Keratinocyte (primary cell): ENCODE measurements at regions not wholly inside any gene's neighbourhood (a gene's known extent, or its start where the extent isn't known, plus 50 kb on each side); places are given as distances from the start of the nearest gene placed in this dataset.

Experiments
- DNase-seq: peaks from one replicate; pipeline ENCODE4 v3.0.0-alpha.2; 2011; ENCODE audit warnings: low read depth, missing footprints, low spot score
- FAIRE-seq: peaks from 2 replicates; lab custom pipeline; 2011; peaks lifted over from hg19 to GRCh38; lab: Jason Lieb, UNC
- H2AFZ ChIP-seq: 2 replicates; pipeline ENCODE4 v1.6.0; 2012; ENCODE audit warnings: low read length, control low read depth, inconsistent platforms; ENCODE audit not compliant: control insufficient read depth
- H3K27ac ChIP-seq: 2 replicates; pipeline ENCODE4 v1.5.1; 2011; ENCODE audit warnings: low read length; ENCODE audit not compliant: control insufficient read depth, insufficient read depth
- H3K27me3 ChIP-seq: 3 replicates; pipeline ENCODE4 v1.6.0; 2011; ENCODE audit warnings: low read length; ENCODE audit not compliant: control insufficient read depth, insufficient read depth; ENCODE audit errors: extremely low read depth
- H3K36me3 ChIP-seq, 2 experiments: 2 replicates in 1 of 2; 3 replicates in 1 of 2; pipeline ENCODE4 v1.5.1; 2011; ENCODE audit warnings: low read length in 2 of 2, mild to moderate bottlenecking in 1 of 2; ENCODE audit not compliant: control insufficient read depth in 2 of 2, insufficient read depth in 2 of 2; ENCODE audit errors: extremely low read depth in 1 of 2
- H3K4me1 ChIP-seq: 3 replicates; pipeline ENCODE4 v1.5.1; 2011; ENCODE audit warnings: low read length; ENCODE audit not compliant: control insufficient read depth, insufficient read depth; ENCODE audit errors: extremely low read depth
- H3K4me2 ChIP-seq: 3 replicates; pipeline ENCODE4 v1.6.0; 2011; ENCODE audit warnings: low read depth, low read length; ENCODE audit not compliant: control insufficient read depth, insufficient read depth; ENCODE audit errors: extremely low read depth
- H3K4me3 ChIP-seq, 3 experiments: fragments of 200-600 bp in 1 of 3; sonication (generic) in 1 of 3; 2 replicates in 2 of 3; 3 replicates in 1 of 3; pipeline ENCODE4 v1.5.1; 2011 to 2016; ENCODE audit warnings: low read length in 3 of 3, mild to moderate bottlenecking in 3 of 3, control low read depth in 2 of 3, inconsistent platforms in 1 of 3, low read depth in 1 of 3, mixed read lengths in 1 of 3, mixed run types in 1 of 3, moderate library complexity in 1 of 3; ENCODE audit not compliant: control insufficient read depth in 2 of 3, insufficient read depth in 2 of 3; ENCODE audit errors: extremely low read depth in 1 of 3
- H3K79me2 ChIP-seq: 2 replicates; pipeline ENCODE4 v1.6.0; 2012; ENCODE audit warnings: low read length; ENCODE audit not compliant: control insufficient read depth, insufficient read depth
- H3K9ac ChIP-seq: 3 replicates; pipeline ENCODE4 v1.6.0; 2011; ENCODE audit warnings: low read length; ENCODE audit not compliant: control insufficient read depth, insufficient read depth; ENCODE audit errors: extremely low read depth
- H3K9me1 ChIP-seq: 3 replicates; pipeline ENCODE4 v1.6.0; 2011; ENCODE audit warnings: low read length; ENCODE audit not compliant: control insufficient read depth, insufficient read depth; ENCODE audit errors: extremely low read depth
- H3K9me3 ChIP-seq: 2 replicates; pipeline ENCODE4 v1.5.1; 2012; ENCODE audit warnings: low read depth, low read length; ENCODE audit not compliant: control insufficient read depth
- H4K20me1 ChIP-seq: 3 replicates; pipeline ENCODE4 v1.6.0; 2011; ENCODE audit warnings: low read length; ENCODE audit not compliant: control insufficient read depth, insufficient read depth; ENCODE audit errors: extremely low read depth
- EZH2 ChIP-seq: IDR thresholded peaks from one replicate; pipeline ENCODE4 v1.6.1; 2012; ENCODE audit warnings: inconsistent platforms, mild to moderate bottlenecking, low read length, moderate library complexity
- dilution Hi-C: fragments of 300-500 bp; cut with MboI; formaldehyde crosslinking; loops from one replicate; pipeline ENCODE4 v1.7.0; 2020; ENCODE audit warnings: low sequenced_read_pairs; ENCODE audit not compliant: extremely low pct_ligation_motif_present
- TF ChIP-seq, protein P1 (sequence below), 3 experiments: IDR thresholded peaks in 1 of 3; conservative IDR thresholded peaks in 1 of 3; optimal IDR thresholded peaks in 1 of 3; 2 replicates in 2 of 3; 3 replicates in 1 of 3; pipeline versions ENCODE3 to v1.5.1; 2011; ENCODE audit warnings: low read length in 3 of 3, mild to moderate bottlenecking in 3 of 3, moderate library complexity in 2 of 3, control low read depth in 1 of 3, inconsistent platforms in 1 of 3; ENCODE audit not compliant: insufficient read depth in 2 of 3; ENCODE audit errors: extremely low read depth in 1 of 3

DNA sequence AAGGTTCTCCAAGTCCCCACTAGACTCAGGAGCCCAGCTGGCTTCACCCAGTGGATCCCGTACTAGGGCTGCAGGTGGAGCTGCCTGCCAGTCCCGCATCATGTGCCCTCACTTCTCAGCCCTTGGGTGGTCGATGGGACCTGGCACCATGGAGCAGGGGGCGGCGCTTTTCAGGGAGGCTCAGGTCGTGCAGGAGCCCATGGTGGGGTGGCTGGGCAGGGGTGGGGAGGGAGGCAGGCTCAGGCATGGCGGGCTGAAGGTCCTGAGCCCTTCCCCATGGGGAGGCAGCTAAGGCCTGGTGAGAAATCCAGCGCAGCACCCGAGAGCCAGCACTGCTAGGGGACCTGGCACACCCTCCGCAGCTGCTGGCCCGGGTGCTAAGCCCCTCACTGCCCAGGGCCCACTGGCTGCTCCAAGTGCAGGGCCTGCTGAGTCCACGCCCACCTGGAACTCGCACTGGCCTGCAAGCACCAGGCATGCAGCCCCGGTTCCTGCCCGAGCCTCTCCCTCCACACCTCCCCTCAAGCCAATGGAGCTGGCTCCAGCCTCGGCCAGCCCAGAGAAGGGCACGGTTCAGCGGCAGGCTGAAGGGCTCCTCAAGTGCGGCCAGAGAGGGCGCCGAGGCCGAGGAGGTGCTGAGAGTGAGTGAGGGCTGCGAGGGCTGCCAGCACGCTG lies 72.7 kb upstream of the SLIT2 start:
- H3K79me2 ChIP-seq: no peaks in the 10 kb centered on the region
- no peaks in the 10 kb centered on the region for H3K36me3 ChIP-seq
- H3K9me1 ChIP-seq: no peaks in the 10 kb centered on the region
- no peak overlapping the region for H3K9ac ChIP-seq
- no peak overlapping the region for H3K27ac ChIP-seq
- DNase-seq (no peak), FAIRE-seq (no peak)
- H4K20me1 ChIP-seq: no peaks in the 10 kb centered on the region
- H3K4me3 ChIP-seq: no peak overlapping the region
- H2AFZ ChIP-seq: no peak overlapping the region
- dilution Hi-C loops: no loop called here
- no peaks in the 10 kb centered on the region for H3K4me1 ChIP-seq
- no peaks in the 10 kb centered on the region for H3K27me3 ChIP-seq
- TF ChIP-seq, protein P1, sequence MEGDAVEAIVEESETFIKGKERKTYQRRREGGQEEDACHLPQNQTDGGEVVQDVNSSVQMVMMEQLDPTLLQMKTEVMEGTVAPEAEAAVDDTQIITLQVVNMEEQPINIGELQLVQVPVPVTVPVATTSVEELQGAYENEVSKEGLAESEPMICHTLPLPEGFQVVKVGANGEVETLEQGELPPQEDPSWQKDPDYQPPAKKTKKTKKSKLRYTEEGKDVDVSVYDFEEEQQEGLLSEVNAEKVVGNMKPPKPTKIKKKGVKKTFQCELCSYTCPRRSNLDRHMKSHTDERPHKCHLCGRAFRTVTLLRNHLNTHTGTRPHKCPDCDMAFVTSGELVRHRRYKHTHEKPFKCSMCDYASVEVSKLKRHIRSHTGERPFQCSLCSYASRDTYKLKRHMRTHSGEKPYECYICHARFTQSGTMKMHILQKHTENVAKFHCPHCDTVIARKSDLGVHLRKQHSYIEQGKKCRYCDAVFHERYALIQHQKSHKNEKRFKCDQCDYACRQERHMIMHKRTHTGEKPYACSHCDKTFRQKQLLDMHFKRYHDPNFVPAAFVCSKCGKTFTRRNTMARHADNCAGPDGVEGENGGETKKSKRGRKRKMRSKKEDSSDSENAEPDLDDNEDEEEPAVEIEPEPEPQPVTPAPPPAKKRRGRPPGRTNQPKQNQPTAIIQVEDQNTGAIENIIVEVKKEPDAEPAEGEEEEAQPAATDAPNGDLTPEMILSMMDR (optimal IDR thresholded peaks at IDR 0.05 in 1 of 3, IDR thresholded peaks at IDR 0.05 in 1 of 3, conservative IDR thresholded peaks at IDR 0.05 in 1 of 3; ENCODE audit: extremely low read depth in 1 of 3, insufficient read depth in 2 of 3, low read length in 3 of 3): no peak
- no peak overlapping the region for H3K4me2 ChIP-seq
- H3K9me3 ChIP-seq: no peaks in the 10 kb centered on the region

DNA sequence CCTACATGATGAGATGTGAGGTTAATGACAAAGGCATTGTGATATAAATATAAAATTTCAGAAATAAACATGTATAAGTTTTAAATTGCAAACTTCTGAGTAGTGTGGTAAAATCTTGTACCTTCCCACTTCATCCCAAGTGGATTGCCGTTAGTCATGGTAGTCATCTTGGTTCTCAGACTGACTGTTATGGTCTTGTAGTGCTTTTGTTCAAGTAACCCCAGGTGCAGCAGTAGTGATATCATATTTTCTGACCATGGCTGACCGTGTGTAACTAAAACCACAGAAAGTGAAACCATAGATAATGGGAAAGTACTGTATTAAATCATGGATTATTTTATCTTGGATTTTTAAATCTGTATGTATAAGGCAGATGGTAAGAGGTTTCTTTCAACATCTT lies 74.8 kb upstream of the SLIT2 start:
- TF ChIP-seq EZH2: no peak
- TF ChIP-seq, protein P1 (optimal IDR thresholded peaks at IDR 0.05 in 1 of 3, IDR thresholded peaks at IDR 0.05 in 1 of 3, conservative IDR thresholded peaks at IDR 0.05 in 1 of 3; ENCODE audit: extremely low read depth in 1 of 3, insufficient read depth in 2 of 3, low read length in 3 of 3): no peak
- no peaks in the 10 kb centered on the region for H3K9me1 ChIP-seq
- dilution Hi-C loops: no loop called here
- no peak overlapping the region for H3K27ac ChIP-seq
- no peaks in the 10 kb centered on the region for H3K79me2 ChIP-seq
- no peaks in the 10 kb centered on the region for H4K20me1 ChIP-seq
- no peaks in the 10 kb centered on the region for H3K27me3 ChIP-seq
- no peak overlapping the region for H3K4me2 ChIP-seq
- DNase-seq: no peak
- no peak for FAIRE-seq
- no peak overlapping the region for H3K9ac ChIP-seq
- no peaks in the 10 kb centered on the region for H3K36me3 ChIP-seq
- no peaks in the 10 kb centered on the region for H3K9me3 ChIP-seq
- H3K4me1 ChIP-seq: no peaks in the 10 kb centered on the region
- no peak overlapping the region for H2AFZ ChIP-seq
- no peak overlapping the region for H3K4me3 ChIP-seq
